IMR-90 (cell line): ENCODE measurements at regions not wholly inside any gene's neighbourhood (a gene's known extent, or its start where the extent isn't known, plus 50 kb on each side); places are given as distances from the start of the nearest gene placed in this dataset.

ENCODE experiments used
- BHLHE40 ChIP-seq: fragments of 150-350 bp; IDR thresholded peaks from 2 replicates; pipeline ENCODE4 v1.6.1; 2016; ENCODE audit warnings: mild to moderate bottlenecking, low read depth, low read length
- CHD1 ChIP-seq: IDR thresholded peaks from 2 replicates; pipeline ENCODE4 v1.6.1; 2012; ENCODE audit warnings: low read depth, low read length, improper control_type of control experiment
- FOS ChIP-seq: fragments of 150-350 bp; IDR thresholded peaks from 2 replicates; pipeline ENCODE4 v1.6.1; 2016; ENCODE audit warnings: low read depth, low read length
- MAZ ChIP-seq: IDR thresholded peaks from 2 replicates; pipeline ENCODE4 v1.6.1; 2012; ENCODE audit warnings: low read depth, mild to moderate bottlenecking, low read length, improper control_type of control experiment, moderate library complexity, borderline replicate concordance
- POLR2A ChIP-seq: IDR thresholded peaks from 2 replicates; pipeline ENCODE4 v1.6.1; 2012; ENCODE audit warnings: mild to moderate bottlenecking, low read depth, low read length
- RCOR1 ChIP-seq: IDR thresholded peaks from 2 replicates; pipeline ENCODE4 v1.6.1; 2012; ENCODE audit warnings: mild to moderate bottlenecking, low read length, improper control_type of control experiment; ENCODE audit not compliant: insufficient replicate concordance
- SMC3 ChIP-seq: fragments of 150-350 bp; IDR thresholded peaks from 2 replicates; pipeline ENCODE4 v1.6.1; 2016; ENCODE audit warnings: low read depth, mild to moderate bottlenecking, antibody characterized with exemption, low read length, moderate library complexity
- TF ChIP-seq, protein P1 (sequence below): conservative IDR thresholded peaks from 2 replicates; pipeline ENCODE4 v1.5.1; 2012; ENCODE audit warnings: mild to moderate bottlenecking, low read depth, low read length, improper control_type of control experiment
- TF ChIP-seq, protein P2 (sequence below): fragments of 150-350 bp; IDR thresholded peaks from 2 replicates; pipeline ENCODE4 v1.6.1; 2016; ENCODE audit warnings: low read depth, mild to moderate bottlenecking, low read length, moderate library complexity, borderline replicate concordance
- TF ChIP-seq, protein P3 (sequence below): fragments of 150-350 bp; IDR thresholded peaks from 2 replicates; pipeline ENCODE4 v1.6.1; 2017; ENCODE audit warnings: mild to moderate bottlenecking, antibody characterized with exemption, low read length, low read depth

DNA sequence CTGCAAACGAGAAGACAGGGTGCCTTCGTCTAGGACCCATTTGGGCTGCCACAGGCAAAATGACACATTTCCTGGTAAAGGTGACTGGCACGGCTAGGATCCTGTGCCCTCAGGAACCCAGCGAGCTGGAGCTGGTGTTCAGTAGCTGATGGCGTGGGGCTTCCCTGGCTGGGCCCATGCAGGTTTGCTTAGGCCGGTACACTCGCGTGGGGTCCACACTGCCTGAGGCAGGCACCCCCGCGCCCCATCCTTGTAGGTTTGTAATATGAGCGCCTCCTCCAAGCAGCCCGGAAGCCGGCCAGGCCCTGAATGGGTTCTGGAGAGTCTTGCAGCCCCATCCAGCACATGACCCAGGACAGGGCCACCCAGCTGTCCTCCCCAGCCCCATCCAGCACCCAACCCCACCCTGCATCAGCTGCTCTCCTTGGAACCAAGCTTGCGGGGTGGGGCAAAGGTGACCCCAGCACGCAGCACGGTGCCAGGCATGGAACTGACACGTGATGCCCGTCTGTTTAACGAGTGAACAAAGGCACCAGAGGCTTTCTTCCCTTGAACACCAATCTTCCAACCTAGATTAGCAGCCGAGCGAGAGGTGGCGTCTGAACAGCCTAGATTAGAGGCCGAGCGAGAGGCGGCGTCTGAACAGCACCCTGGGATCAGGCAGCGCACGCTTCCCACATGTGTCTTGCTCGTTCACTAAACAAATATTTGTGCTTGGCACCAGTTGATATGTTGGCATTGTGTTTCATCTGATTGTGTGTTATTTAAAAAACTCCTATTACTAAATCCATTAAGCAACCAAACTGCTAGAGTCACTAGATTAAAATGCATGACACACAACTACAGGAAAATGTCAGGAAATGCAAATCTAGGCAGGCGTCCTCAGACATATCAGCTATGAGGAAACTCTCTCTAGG is 112.1 kb downstream of the DLL1 start:
- TF ChIP-seq POLR2A (no peak), BHLHE40 (no peak), SMC3 (no peak), CHD1 (no peak), RCOR1 (no peak), MAZ (no peak), FOS (no peak)
- TF ChIP-seq, protein P1, sequence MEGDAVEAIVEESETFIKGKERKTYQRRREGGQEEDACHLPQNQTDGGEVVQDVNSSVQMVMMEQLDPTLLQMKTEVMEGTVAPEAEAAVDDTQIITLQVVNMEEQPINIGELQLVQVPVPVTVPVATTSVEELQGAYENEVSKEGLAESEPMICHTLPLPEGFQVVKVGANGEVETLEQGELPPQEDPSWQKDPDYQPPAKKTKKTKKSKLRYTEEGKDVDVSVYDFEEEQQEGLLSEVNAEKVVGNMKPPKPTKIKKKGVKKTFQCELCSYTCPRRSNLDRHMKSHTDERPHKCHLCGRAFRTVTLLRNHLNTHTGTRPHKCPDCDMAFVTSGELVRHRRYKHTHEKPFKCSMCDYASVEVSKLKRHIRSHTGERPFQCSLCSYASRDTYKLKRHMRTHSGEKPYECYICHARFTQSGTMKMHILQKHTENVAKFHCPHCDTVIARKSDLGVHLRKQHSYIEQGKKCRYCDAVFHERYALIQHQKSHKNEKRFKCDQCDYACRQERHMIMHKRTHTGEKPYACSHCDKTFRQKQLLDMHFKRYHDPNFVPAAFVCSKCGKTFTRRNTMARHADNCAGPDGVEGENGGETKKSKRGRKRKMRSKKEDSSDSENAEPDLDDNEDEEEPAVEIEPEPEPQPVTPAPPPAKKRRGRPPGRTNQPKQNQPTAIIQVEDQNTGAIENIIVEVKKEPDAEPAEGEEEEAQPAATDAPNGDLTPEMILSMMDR, result no peak
- TF ChIP-seq, protein P2, sequence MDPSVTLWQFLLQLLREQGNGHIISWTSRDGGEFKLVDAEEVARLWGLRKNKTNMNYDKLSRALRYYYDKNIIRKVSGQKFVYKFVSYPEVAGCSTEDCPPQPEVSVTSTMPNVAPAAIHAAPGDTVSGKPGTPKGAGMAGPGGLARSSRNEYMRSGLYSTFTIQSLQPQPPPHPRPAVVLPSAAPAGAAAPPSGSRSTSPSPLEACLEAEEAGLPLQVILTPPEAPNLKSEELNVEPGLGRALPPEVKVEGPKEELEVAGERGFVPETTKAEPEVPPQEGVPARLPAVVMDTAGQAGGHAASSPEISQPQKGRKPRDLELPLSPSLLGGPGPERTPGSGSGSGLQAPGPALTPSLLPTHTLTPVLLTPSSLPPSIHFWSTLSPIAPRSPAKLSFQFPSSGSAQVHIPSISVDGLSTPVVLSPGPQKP, result no peak
- TF ChIP-seq, protein P3, sequence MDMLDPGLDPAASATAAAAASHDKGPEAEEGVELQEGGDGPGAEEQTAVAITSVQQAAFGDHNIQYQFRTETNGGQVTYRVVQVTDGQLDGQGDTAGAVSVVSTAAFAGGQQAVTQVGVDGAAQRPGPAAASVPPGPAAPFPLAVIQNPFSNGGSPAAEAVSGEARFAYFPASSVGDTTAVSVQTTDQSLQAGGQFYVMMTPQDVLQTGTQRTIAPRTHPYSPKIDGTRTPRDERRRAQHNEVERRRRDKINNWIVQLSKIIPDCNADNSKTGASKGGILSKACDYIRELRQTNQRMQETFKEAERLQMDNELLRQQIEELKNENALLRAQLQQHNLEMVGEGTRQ, result no peak
